ENCODE measurements at regions not wholly inside any gene's neighbourhood (a gene's known extent, or its start where the extent isn't known, plus 50 kb on each side); places are given as distances from the start of the nearest gene placed in this dataset.
"Not testable (repeated sequence)": the region's sequence is repeated elsewhere in the genome, so short reads cannot be mapped to it uniquely, and the experiment has no call there.

GRCh38 chr10:100664316-100665149 is 80.8 kb upstream of the PAX2 start:
- no peak for DNase-seq (ENCODE audit: low spot score)

GRCh38 chr10:100666634-100667033 is 78.7 kb upstream of the PAX2 start:
- not testable (repeated sequence) for DNase-seq (ENCODE audit: low spot score)

DNA sequence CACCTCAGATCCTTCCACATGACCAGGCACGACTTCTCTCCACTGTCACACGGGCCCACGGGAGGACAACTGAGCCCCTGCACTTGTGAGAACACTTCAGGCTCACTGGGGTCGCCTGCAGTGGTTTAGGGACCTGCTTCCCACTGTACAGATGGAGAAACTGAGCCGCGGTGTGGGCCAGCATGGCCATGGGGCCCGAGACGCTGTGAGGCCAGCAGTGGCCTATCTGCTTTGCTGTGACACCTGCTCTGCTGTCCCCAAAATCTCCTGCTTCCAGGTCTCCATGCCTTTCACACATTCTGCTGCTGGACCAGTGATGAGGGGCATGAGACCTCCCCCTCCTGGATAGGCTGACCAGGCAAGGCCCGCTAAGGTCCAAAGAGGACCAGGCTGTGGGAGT is 75.8 kb upstream of the PAX2 start:
- DNase-seq (ENCODE audit: low spot score), result no peak

GRCh38 chr10:100670368-100670767 is 75.0 kb upstream of the PAX2 start:
- no peak for DNase-seq (ENCODE audit: low spot score)

DNA sequence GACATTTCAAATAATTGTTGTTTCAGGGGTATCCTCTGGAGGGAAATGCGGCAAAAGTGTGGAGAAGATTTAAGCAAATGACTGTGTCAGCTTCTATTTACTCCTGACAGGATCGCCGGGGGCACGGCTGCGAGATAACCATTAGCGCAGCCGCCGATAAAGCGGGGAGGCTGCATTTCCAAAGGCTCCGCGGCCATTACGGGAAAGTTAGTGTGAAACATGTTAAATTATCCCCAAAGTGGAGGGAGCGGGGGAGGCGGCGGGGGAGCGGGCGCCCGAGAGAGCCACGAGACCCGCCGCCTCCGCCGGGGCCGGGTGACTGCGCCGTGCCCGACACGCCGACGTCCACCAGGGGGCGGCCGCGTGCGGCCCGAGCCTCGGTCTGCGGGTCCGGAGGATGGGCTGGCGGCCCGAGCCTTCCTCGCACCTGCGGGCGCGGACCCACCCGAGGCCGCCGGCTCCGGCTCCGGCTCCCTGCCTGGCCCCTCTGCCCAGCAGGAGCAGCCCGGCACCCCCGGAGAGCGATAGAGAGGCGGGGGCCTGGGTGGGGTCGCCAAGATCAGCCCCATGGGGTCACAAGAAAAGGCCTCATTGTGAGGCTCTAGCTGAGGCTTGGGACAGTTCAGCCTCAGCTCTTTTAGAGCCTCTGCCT is 74.4 kb upstream of the PAX2 start:
- DNase-seq (ENCODE audit: low spot score), result no peak

GRCh38 chr10:100672199-100672598 is 73.2 kb upstream of the PAX2 start:
- no peak for DNase-seq (ENCODE audit: low spot score)

DNA sequence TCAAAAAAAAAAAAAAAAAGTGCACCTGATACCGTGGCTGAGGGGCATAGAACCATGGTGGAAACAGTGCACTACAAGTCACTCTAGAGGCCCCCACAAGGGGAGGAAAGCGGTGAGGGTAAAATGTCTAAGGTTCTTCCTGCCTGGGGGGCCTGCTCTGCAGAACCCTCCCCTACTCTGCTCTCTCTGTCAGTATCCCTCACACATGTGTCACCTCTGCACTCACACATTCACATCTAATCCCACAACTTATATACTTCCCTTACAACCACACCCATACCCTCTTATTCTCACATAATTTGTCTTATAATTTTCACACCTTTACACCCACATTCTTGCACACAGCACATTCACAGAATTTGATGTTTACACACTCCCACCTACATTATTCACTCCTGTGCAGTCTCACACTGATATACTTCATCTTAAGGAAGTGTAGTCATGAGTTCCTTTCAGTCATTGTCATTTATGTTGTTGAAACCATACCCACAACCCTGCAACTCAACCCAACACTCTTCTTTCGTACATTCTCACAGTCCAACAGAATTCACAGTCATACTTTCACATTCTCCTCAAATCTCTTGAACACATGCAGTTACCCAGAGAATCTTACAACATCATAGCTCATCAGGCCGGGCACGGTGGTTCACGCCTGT is 68.0 kb upstream of the PAX2 start:
- DNase-seq (ENCODE audit: low spot score), result no peak

DNA sequence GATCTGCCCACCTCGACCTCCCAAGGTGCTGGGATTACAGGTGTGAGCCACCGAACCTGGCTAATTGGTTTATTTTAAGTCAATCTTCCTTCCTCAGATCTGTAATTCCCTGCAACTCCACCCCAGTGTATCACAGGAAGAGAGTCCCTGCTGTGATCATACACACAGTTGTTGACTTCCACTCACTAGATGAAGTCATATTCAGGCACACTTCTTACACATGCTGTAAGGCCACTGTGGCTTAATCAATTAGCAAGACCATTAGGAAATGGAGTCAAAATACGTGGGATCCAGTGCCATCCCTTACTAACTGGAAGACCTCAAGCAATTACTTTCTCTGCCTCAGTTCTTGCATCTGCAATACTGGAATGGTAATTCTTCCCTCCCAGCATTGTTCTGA is 66.1 kb upstream of the PAX2 start:
- no peak for DNase-seq (ENCODE audit: low spot score)

GRCh38 chr10:100683004-100683403 is 62.4 kb upstream of the PAX2 start:
- DNase-seq (ENCODE audit: low spot score), result no peak

GRCh38 chr10:100683545-100684300 is 61.7 kb upstream of the PAX2 start:
- no peak for DNase-seq (ENCODE audit: low spot score)

- no peak for DNase-seq (ENCODE audit: low spot score)
Measured at GRCh38 chr10:100684688-100685235, 60.6 kb upstream of the PAX2 start.

- no peak for DNase-seq (ENCODE audit: low spot score)
Measured at GRCh38 chr10:100685331-100685730, 60.1 kb upstream of the PAX2 start.

DNA sequence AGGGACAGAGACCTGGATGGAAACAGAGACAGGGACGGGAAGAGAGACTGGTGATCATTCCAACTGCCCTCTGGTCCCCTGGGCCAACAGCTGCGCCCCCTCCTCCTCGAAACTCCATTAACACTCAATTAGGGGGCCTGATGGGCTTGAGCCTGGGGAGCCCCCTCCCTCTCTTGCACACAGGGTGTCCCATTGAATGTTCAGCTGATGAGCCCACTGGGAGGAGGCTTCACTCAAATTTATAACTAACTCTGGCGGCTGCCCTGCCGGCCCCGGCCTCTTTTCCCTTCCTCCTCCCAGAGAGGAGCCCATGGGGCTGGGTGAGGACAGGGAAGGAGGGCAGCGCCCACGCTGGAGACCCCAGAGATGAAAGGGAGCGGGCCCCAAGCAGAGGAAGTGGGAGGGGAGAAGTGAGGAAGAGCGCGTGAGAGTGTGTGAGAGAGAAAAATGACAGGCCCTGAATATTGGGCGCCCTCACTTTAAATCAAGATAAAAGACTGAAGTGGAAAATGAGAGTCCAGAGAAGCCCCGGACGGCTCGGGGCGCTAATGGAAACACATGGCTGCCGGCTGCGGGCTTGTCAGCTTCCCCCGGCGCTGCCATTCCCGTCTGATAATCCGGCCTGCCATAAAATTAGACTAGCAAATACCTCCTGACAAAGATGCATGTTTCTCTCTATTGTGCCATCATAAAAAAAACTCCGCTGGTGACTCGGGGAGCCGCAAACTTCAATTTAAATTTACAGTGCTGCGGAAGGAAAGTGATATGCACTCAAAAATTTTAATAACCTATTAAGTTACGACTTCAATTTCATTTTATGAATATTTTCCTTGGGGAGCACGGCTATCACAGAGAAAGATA is 58.0 kb upstream of the PAX2 start:
- no peak for DNase-seq (ENCODE audit: low spot score)

- no peak for DNase-seq (ENCODE audit: low spot score)
Measured at GRCh38 chr10:100688201-100688600, 57.2 kb upstream of the PAX2 start.

- DNase-seq (ENCODE audit: low spot score), result no peak
Measured at GRCh38 chr10:100693821-100694220, 51.6 kb upstream of the PAX2 start.

Data from left forelimb (tissue), 1 donor.